GM12892 (cell line): ENCODE measurements at regions not wholly inside any gene's neighbourhood (a gene's known extent, or its start where the extent isn't known, plus 50 kb on each side); places are given as distances from the start of the nearest gene placed in this dataset.

ENCODE experiments used
- POLR2A ChIP-seq: IDR thresholded peaks from 2 replicates; pipeline ENCODE4 v1.6.1; 2011; ENCODE audit warnings: low read depth, low read length, control low read depth
- POLR2AphosphoS5 ChIP-seq: IDR thresholded peaks from 2 replicates; pipeline ENCODE4 v1.6.1; 2011; ENCODE audit warnings: low read depth, low read length, control low read depth

DNA sequence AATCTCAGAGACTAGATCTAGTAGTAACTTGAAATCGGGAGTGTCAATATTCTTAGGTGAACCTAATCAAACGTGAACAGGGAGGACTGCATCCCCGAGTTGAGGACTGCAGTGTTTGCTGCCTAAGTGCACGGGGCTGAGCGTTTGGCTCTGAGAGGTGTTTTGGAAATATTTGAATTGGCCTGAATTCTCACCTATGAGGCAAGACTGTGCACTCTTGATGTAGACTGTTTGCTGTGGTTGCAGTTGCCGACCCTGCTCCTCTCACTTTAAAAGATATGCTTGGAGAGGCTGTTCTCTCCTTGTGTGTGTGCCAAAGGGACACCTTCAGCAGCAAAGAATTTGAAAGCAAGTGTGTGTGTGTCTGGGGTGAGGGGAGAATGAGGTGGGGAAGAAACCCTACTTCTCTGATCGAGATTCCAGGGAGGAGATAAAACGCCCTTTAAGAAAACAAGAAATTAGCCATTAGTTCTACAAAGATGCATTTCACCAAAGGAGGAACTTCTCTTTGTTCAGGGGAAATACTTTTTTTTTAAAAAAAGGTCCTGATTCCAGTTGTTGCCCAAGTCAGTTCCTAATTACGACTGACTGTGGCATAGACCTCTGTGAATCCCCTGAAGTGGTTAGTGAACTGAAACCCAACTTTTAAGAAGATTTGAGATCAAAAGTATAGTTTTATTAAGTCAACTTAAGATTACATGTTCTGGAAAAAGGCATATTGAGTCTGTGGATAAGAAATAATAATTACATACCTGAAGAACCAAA, 106.6 kb downstream of the DYRK2 start:
- TF ChIP-seq POLR2A (no peak), POLR2AphosphoS5 (no peak)
